H9 (cell line): ENCODE measurements at regions not wholly inside any gene's neighbourhood (a gene's known extent, or its start where the extent isn't known, plus 50 kb on each side); places are given as distances from the start of the nearest gene placed in this dataset.

Experiments used
- DNase-seq: peaks from one replicate; pipeline ENCODE4 v3.0.0-alpha.2; 2017
- H2AFZ ChIP-seq: one replicate; pipeline ENCODE4 v1.6.1; 2013; ENCODE audit warnings: mild to moderate bottlenecking, low read length, control low read depth, moderate library complexity
- H2AK5ac ChIP-seq: 2 replicates; pipeline ENCODE4 v1.6.1; 2013; ENCODE audit warnings: low read length, control low read depth, mixed read lengths; ENCODE audit not compliant: insufficient read length
- H2BK120ac ChIP-seq: one replicate; pipeline ENCODE4 v1.6.1; 2013; ENCODE audit warnings: low read depth, mild to moderate bottlenecking, low read length, control low read depth, inconsistent platforms; ENCODE audit not compliant: poor library complexity, severe bottlenecking
- H2BK12ac ChIP-seq: 2 replicates; pipeline ENCODE4 v1.6.1; 2013; ENCODE audit warnings: low read length, control low read depth, mixed read lengths, low read depth; ENCODE audit not compliant: insufficient read length
- H2BK15ac ChIP-seq: 2 replicates; pipeline ENCODE4 v1.6.1; 2013; ENCODE audit warnings: low read depth, low read length, control low read depth
- H2BK20ac ChIP-seq: one replicate; pipeline ENCODE4 v1.6.1; 2013; ENCODE audit warnings: low read depth, mild to moderate bottlenecking, low read length, control low read depth, inconsistent platforms; ENCODE audit not compliant: poor library complexity, severe bottlenecking
- H2BK5ac ChIP-seq: 2 replicates; pipeline ENCODE4 v1.6.1; 2013; ENCODE audit warnings: low read length, control low read depth, mixed read lengths; ENCODE audit not compliant: insufficient read length
- H3K14ac ChIP-seq: 2 replicates; pipeline ENCODE4 v1.6.1; 2013; ENCODE audit warnings: low read length, control low read depth; ENCODE audit not compliant: insufficient read depth
- H3K18ac ChIP-seq: 2 replicates; pipeline ENCODE4 v1.6.1; 2013; ENCODE audit warnings: low read depth, mild to moderate bottlenecking, mixed read lengths, low read length, control low read depth; ENCODE audit not compliant: insufficient read length
- H3K23ac ChIP-seq: 2 replicates; pipeline ENCODE4 v1.6.1; 2013; ENCODE audit warnings: low read length, control low read depth, mixed read lengths, low read depth; ENCODE audit not compliant: insufficient read length
- H3K23me2 ChIP-seq: 2 replicates; pipeline ENCODE4 v1.6.1; 2013; ENCODE audit warnings: low read depth, mild to moderate bottlenecking, mixed read lengths, low read length, control low read depth; ENCODE audit not compliant: insufficient read length, poor library complexity, severe bottlenecking
- H3K27ac ChIP-seq: 2 replicates; pipeline ENCODE4 v1.5.1; 2013; ENCODE audit warnings: low read length, control low read depth, mixed read lengths, low read depth; ENCODE audit not compliant: insufficient read length
- H3K27me3 ChIP-seq: 2 replicates; pipeline ENCODE4 v1.6.1; 2013; ENCODE audit warnings: low read length, control low read depth, inconsistent platforms; ENCODE audit not compliant: insufficient read depth
- H3K4ac ChIP-seq: 2 replicates; pipeline ENCODE4 v1.6.1; 2013; ENCODE audit warnings: low read depth, mild to moderate bottlenecking, control low read depth, inconsistent platforms, low read length, moderate library complexity
- H3K4me1 ChIP-seq: 2 replicates; pipeline ENCODE4 v1.6.1; 2013; ENCODE audit warnings: low read length, control low read depth, inconsistent platforms; ENCODE audit not compliant: insufficient read depth
- H3K4me2 ChIP-seq: 2 replicates; pipeline ENCODE4 v1.6.1; 2013; ENCODE audit warnings: low read length, control low read depth, mixed read lengths; ENCODE audit not compliant: insufficient read length, insufficient read depth
- H3K56ac ChIP-seq: 2 replicates; pipeline ENCODE4 v1.6.1; 2013; ENCODE audit warnings: low read depth, mild to moderate bottlenecking, mixed read lengths, low read length, control low read depth; ENCODE audit not compliant: insufficient read length
- H3K79me1 ChIP-seq: 2 replicates; pipeline ENCODE4 v1.6.1; 2013; ENCODE audit warnings: low read depth, mild to moderate bottlenecking, moderate library complexity, low read length, control low read depth, inconsistent platforms; ENCODE audit not compliant: insufficient read depth, poor library complexity, severe bottlenecking
- H3K79me2 ChIP-seq: 2 replicates; pipeline ENCODE4 v1.6.1; 2013; ENCODE audit warnings: low read length, control low read depth, inconsistent platforms; ENCODE audit not compliant: insufficient read depth
- H3K9ac ChIP-seq: 2 replicates; pipeline ENCODE4 v1.6.1; 2013; ENCODE audit warnings: low read length, control low read depth, mixed read lengths; ENCODE audit not compliant: insufficient read length; ENCODE audit errors: extremely low read depth
- H3K9me3 ChIP-seq: one replicate; pipeline ENCODE4 v1.6.1; 2013; ENCODE audit warnings: low read depth, low read length, inconsistent platforms; ENCODE audit not compliant: control insufficient read depth
- H3T11ph ChIP-seq: one replicate; pipeline ENCODE4 v1.6.1; 2013; ENCODE audit warnings: mild to moderate bottlenecking, low read length, control low read depth, inconsistent platforms
- H4K20me1 ChIP-seq: one replicate; pipeline ENCODE4 v1.6.1; 2013; ENCODE audit not compliant: control insufficient read depth, insufficient read length, insufficient read depth
- H4K5ac ChIP-seq: 2 replicates; pipeline ENCODE4 v1.6.1; 2013; ENCODE audit warnings: low read depth, mild to moderate bottlenecking, mixed read lengths, low read length, control low read depth; ENCODE audit not compliant: insufficient read length
- H4K8ac ChIP-seq: replicated peaks from 2 replicates; pipeline ENCODE4 v1.6.1; 2013; ENCODE audit warnings: low read length, control low read depth, mixed read lengths, low read depth; ENCODE audit not compliant: insufficient read length
- H4K91ac ChIP-seq: 2 replicates; pipeline ENCODE4 v1.6.1; 2013; ENCODE audit warnings: low read depth, mild to moderate bottlenecking, moderate library complexity, mixed read lengths, low read length, control low read depth; ENCODE audit not compliant: insufficient read length
- H3K27ac Mint-ChIP-seq, 3 experiments: 2 replicates in 2 of 3; 3 replicates in 1 of 3; pipeline ENCODE4 v1.8.0; 2020 to 2021; ENCODE audit warnings: mixed read lengths in 3 of 3, mild to moderate bottlenecking in 1 of 3, moderate library complexity in 1 of 3
- H3K27me3 Mint-ChIP-seq: 2 replicates; pipeline ENCODE4 v1.8.0; 2021; ENCODE audit warnings: low read depth, mild to moderate bottlenecking, moderate library complexity, mixed read lengths
- H3K36me3 Mint-ChIP-seq, 3 experiments: 2 replicates in 2 of 3; 3 replicates in 1 of 3; pipeline ENCODE4 v1.8.0; 2020 to 2021; ENCODE audit warnings: low read depth in 3 of 3, mixed read lengths in 3 of 3; ENCODE audit not compliant: insufficient read depth in 1 of 3
- H3K4me1 Mint-ChIP-seq, 2 experiments: 2 replicates each; pipeline ENCODE4 v1.8.0; 2020; ENCODE audit warnings: mixed read lengths in 2 of 2
- H3K4me3 Mint-ChIP-seq, 2 experiments: 2 replicates in 1 of 2; 3 replicates in 1 of 2; pipeline ENCODE4 v1.8.0; 2020 to 2021; ENCODE audit warnings: mild to moderate bottlenecking in 2 of 2, mixed read lengths in 2 of 2, moderate library complexity in 1 of 2
- H3K9me3 Mint-ChIP-seq, 2 experiments: 2 replicates in 1 of 2; 3 replicates in 1 of 2; pipeline ENCODE4 v1.8.0; 2020; ENCODE audit warnings: mild to moderate bottlenecking in 2 of 2, mixed read lengths in 2 of 2, moderate library complexity in 1 of 2
- WGBS: extraction: QIAGEN DNeasy Blood & Tissue Kit; methylation state at CpG from one replicate; pipeline ENCODE4 v1.1.7; 2013; ENCODE audit warnings: missing lambda C conversion rate, low lambda C conversion rate, mixed read lengths; ENCODE audit not compliant: insufficient read length; ENCODE audit errors: extremely low coverage; 5-methylcytosine and 5-hydroxymethylcytosine counted together
- TF ChIP-seq, protein P1 (sequence below): fragments of 200-600 bp; sonication (generic); conservative IDR thresholded peaks from 3 replicates; pipeline ENCODE4 v1.8.0; 2021; ENCODE audit warnings: antibody characterized with exemption, mild to moderate bottlenecking

DNA sequence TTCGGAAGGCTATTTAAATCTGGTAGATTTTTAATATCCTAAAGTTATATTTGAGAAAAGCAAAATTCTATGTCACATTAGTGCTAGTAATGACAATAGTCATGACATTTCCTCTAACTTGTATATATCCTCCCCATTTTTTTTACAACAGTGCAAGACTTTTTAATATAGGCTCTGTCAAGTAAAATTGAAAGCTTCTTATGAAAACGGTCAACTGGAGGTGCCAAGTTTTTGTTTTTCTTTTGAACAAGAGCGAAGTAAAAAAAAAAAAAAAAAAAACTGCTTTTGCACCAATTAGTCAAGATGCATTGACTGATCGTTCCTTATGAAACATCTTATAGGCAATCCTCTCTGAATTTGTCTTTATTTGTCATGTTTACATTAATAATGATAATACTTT lies 389.3 kb downstream of the STK39 start:
- peaks cover 5% of the 10 kb centered on the region; the same call in 1 of the 2 replicates for H3K4me1 ChIP-seq
- no peaks in the 10 kb centered on the region for H3K23me2 ChIP-seq
- H2BK120ac ChIP-seq, result no peak overlapping the region
- DNase-seq, result no peak
- H3K27me3 ChIP-seq, result no peaks in the 10 kb centered on the region
- H3K23ac ChIP-seq, result no peak overlapping the region
- H4K5ac ChIP-seq, result no peak overlapping the region
- no peak overlapping the region for H3K27ac ChIP-seq
- no peak overlapping the region for H2BK12ac ChIP-seq
- no peak overlapping the region for H3K18ac ChIP-seq
- no peak overlapping the region for H4K8ac ChIP-seq
- H2AFZ ChIP-seq, result no peak overlapping the region
- peaks cover 5% of the 10 kb centered on the region for H3K9me3 ChIP-seq
- Mint-ChIP-seq H3K4me3 (no peak overlapping the region), H3K36me3 (peaks cover 8 to 14% (median 11%) of the 10 kb centered on the region in 3 experiments), H3K4me1 (peaks cover 52 to 55% of the 10 kb centered on the region in 2 experiments), H3K9me3 (peaks cover 12 to 13% of the 10 kb centered on the region in 2 experiments), H3K27me3 (no peaks in the 10 kb centered on the region), H3K27ac (no peak overlapping the region)
- no peak overlapping the region for H4K91ac ChIP-seq
- no CpG with 5 or more reads among the region's 4 CpGs for WGBS
- no peak overlapping the region for H3K4ac ChIP-seq
- H2BK5ac ChIP-seq, result no peak overlapping the region
- no peak overlapping the region for H2AK5ac ChIP-seq
- no peaks in the 10 kb centered on the region for H3K79me2 ChIP-seq
- no peak overlapping the region for H2BK15ac ChIP-seq
- H3K4me2 ChIP-seq, result no peak overlapping the region
- no peak overlapping the region for H3T11ph ChIP-seq
- H3K9ac ChIP-seq, result no peak overlapping the region
- H4K20me1 ChIP-seq, result no peaks in the 10 kb centered on the region
- TF ChIP-seq, protein P1, sequence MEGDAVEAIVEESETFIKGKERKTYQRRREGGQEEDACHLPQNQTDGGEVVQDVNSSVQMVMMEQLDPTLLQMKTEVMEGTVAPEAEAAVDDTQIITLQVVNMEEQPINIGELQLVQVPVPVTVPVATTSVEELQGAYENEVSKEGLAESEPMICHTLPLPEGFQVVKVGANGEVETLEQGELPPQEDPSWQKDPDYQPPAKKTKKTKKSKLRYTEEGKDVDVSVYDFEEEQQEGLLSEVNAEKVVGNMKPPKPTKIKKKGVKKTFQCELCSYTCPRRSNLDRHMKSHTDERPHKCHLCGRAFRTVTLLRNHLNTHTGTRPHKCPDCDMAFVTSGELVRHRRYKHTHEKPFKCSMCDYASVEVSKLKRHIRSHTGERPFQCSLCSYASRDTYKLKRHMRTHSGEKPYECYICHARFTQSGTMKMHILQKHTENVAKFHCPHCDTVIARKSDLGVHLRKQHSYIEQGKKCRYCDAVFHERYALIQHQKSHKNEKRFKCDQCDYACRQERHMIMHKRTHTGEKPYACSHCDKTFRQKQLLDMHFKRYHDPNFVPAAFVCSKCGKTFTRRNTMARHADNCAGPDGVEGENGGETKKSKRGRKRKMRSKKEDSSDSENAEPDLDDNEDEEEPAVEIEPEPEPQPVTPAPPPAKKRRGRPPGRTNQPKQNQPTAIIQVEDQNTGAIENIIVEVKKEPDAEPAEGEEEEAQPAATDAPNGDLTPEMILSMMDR, result no peak
- no peak overlapping the region for H3K14ac ChIP-seq
- H3K56ac ChIP-seq, result no peak overlapping the region
- H2BK20ac ChIP-seq, result no peak overlapping the region
- no peaks in the 10 kb centered on the region for H3K79me1 ChIP-seq
